ENCODE measurements at regions not wholly inside any gene's neighbourhood (a gene's known extent, or its start where the extent isn't known, plus 50 kb on each side); places are given as distances from the start of the nearest gene placed in this dataset.

- H3K27ac ChIP-seq = no peak overlapping the region
- TF ChIP-seq CTCF (IDR thresholded peaks at IDR 0.05) = no peak
- H3K4me3 ChIP-seq (ENCODE audit: low read depth in 1 of 2, low read length in 1 of 2) = no peak overlapping the region
- H3K27me3 ChIP-seq = no peaks in the 10 kb centered on the region
- no peaks in the 10 kb centered on the region for H3K36me3 ChIP-seq
- peaks cover 26% of the 10 kb centered on the region in 2 experiments for H3K4me1 ChIP-seq (ENCODE audit: control insufficient read depth in 1 of 2, insufficient read depth in 1 of 2, low read depth in 1 of 2, low read length in 1 of 2)
- H3K9me3 ChIP-seq = no peaks in the 10 kb centered on the region
Measured at GRCh38 chr5:56567278-56567677, 248.1 kb upstream of the MAP3K1 start.

- no peak for TF ChIP-seq CTCF (IDR thresholded peaks at IDR 0.05)
- no peaks in the 10 kb centered on the region for H3K36me3 ChIP-seq
Measured at GRCh38 chr5:56566374-56567249, 248.7 kb upstream of the MAP3K1 start.

DNA sequence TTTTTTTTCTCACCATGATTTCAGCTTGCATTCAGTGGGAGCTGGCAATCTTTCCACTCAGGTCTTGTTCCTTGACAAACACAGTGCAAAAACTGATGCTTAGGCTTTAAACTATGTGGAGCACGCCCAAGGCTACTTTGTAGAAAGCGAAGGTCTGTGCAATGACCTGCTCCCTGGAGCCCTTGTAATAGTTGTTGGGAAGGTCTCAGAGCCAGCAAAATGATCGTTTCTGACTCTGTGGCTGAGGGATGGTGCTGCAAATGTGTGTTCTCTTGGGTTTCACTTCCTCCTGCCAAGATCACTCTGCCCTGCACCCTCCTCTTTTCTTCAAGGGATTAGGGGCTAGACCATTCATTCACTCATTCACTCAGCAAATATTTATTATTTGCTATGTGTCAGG is 249.7 kb upstream of the MAP3K1 start:
- H3K27ac ChIP-seq = peak overlapping the region; percentile 30
- H3K36me3 ChIP-seq = no peaks in the 10 kb centered on the region
- no peak for TF ChIP-seq CTCF (IDR thresholded peaks at IDR 0.05)
- no peaks in the 10 kb centered on the region for H3K9me3 ChIP-seq
- H3K4me3 ChIP-seq (ENCODE audit: low read depth in 1 of 2, low read length in 1 of 2) = no peak overlapping the region
- peaks cover 26% of the 10 kb centered on the region in 2 experiments for H3K4me1 ChIP-seq (ENCODE audit: control insufficient read depth in 1 of 2, insufficient read depth in 1 of 2, low read depth in 1 of 2, low read length in 1 of 2)
- H3K27me3 ChIP-seq = no peaks in the 10 kb centered on the region

More at GRCh38 chr5:56566374-56567249, 248.7 kb upstream of the MAP3K1 start:
- Histone ChIP-seq H3K4me1 (ENCODE audit: control insufficient read depth in 1 of 2, insufficient read depth in 1 of 2, low read depth in 1 of 2, low read length in 1 of 2) (peaks cover 26% of the 10 kb centered on the region in 2 experiments), H3K27me3 (no peaks in the 10 kb centered on the region), H3K4me3 (ENCODE audit: low read depth in 1 of 2, low read length in 1 of 2) (no peak overlapping the region), H3K9me3 (no peaks in the 10 kb centered on the region), H3K27ac (no peak overlapping the region)

DNA sequence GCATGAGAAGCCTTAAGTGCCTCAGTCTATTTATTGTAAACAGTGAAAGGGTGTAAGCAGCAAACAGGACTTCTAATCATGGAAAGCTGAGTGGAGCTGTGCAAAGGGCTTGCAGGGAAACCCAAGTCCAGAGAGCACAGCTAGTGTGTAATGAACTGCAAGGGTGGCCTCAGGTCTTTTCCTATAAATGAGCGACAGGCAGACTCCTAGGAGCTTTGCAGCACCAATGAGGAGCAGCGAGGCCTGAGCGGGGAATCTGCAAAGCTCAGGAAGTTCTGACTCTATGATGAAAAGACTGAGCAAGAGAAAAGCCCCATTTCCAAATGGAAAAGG is 250.1 kb upstream of the MAP3K1 start:
- H3K36me3 ChIP-seq = no peaks in the 10 kb centered on the region
- H3K27ac ChIP-seq = peak overlapping the region; percentile 30
- H3K4me1 ChIP-seq (ENCODE audit: control insufficient read depth in 1 of 2, insufficient read depth in 1 of 2, low read depth in 1 of 2, low read length in 1 of 2) = peaks cover 26% of the 10 kb centered on the region in 2 experiments
- H3K4me3 ChIP-seq (ENCODE audit: low read depth in 1 of 2, low read length in 1 of 2) = no peak overlapping the region
- no peaks in the 10 kb centered on the region for H3K9me3 ChIP-seq
- no peak for TF ChIP-seq CTCF (IDR thresholded peaks at IDR 0.05)
- no peaks in the 10 kb centered on the region for H3K27me3 ChIP-seq

DNA sequence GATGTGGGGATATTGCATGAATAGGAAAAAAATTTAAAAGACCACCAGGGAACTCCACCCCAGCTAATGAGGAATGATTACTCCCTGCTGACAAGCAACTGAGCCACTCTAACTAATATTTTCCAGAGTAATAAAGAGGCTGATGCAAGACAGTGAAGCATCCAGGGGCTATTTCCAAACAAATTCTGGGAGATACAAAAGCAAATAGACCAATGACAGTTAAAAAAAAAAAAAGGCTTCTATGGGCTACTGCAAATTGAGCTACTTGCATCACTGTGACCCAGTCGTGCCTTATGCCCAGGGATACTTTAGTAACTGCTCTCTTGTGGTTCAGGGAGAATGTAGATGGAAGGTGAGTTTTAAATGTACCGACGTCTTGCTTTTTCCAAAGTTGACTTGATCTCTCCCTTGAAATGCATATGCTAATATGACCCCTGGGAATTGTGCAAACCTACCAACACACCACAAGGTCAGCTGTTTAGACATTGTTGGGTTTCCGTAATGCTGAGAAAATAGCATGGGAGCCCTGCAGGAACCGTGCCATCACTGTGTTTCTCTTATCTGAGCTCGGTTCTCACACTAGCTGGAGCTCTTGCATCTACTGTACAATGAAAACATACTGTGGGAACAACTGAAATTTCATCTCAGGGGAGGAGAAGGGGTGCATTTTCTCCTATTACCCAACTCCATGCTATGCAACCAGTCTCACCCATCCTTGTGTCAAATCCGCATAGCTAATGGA is 250.6 kb upstream of the MAP3K1 start:
- H3K4me3 ChIP-seq (ENCODE audit: low read depth in 1 of 2, low read length in 1 of 2) = no peak overlapping the region
- no peaks in the 10 kb centered on the region for H3K36me3 ChIP-seq
- peaks cover 24 to 25% of the 10 kb centered on the region in 2 experiments for H3K4me1 ChIP-seq (ENCODE audit: control insufficient read depth in 1 of 2, insufficient read depth in 1 of 2, low read depth in 1 of 2, low read length in 1 of 2)
- no peak for TF ChIP-seq CTCF (IDR thresholded peaks at IDR 0.05)
- H3K27me3 ChIP-seq = no peaks in the 10 kb centered on the region
- H3K9me3 ChIP-seq = no peaks in the 10 kb centered on the region
- no peak overlapping the region for H3K27ac ChIP-seq

All from neutrophil (primary cell).